NCI-H1930 (cell line): ENCODE measurements at regions not wholly inside any gene's neighbourhood (a gene's known extent, or its start where the extent isn't known, plus 50 kb on each side); places are given as distances from the start of the nearest gene placed in this dataset.
"Not testable (repeated sequence)": the region's sequence is repeated elsewhere in the genome, so short reads cannot be mapped to it uniquely, and the experiment has no call there.

Source experiments
- DNase-seq, 2 experiments: peaks; one replicate each; lab custom pipeline; 2025; lab: John Stamatoyannopoulos, UW

DNA sequence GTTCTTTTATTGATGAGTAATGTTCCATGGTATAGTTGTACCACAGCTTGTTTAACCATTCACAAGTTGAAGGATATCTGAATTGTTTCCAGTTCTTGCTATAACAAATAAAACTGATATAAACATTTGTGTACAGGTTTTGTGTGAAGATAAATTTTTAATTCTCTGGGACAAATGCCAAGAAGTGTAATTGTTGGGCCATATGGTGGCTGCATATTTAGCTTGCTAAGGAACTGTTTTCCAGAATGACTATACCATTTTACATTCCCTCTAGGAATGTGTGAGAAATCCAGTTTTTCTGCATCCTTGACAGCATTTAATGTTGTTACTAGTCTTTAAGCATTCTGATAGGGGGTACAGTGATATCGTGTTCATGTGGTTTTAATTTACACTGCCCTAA is 368.5 kb downstream of the KIF2B start:
- no peak for DNase-seq

DNA sequence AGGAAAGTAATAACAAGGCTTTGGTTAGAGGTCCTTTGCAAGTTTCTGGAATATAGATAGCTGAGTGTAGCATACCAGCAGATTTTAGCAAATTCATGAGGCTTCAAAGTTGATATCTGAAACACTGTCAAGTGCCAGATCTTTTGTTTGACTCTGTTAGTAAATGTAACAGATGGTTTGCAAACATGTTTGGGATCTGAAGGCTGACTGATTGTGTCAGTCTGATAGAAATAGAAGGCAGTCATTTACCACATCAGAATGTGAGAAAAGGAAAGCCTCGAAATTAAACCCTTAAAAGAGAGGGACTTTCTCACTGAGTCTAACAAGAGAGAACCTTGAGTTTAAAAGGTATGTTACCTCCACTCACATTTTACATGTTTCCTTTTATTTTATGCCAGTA is 371.5 kb downstream of the KIF2B start:
- no peak for DNase-seq

- DNase-seq, result no peak
Observed at GRCh38 chr17:54196751-54197150, 374.0 kb downstream of the KIF2B start.

DNA sequence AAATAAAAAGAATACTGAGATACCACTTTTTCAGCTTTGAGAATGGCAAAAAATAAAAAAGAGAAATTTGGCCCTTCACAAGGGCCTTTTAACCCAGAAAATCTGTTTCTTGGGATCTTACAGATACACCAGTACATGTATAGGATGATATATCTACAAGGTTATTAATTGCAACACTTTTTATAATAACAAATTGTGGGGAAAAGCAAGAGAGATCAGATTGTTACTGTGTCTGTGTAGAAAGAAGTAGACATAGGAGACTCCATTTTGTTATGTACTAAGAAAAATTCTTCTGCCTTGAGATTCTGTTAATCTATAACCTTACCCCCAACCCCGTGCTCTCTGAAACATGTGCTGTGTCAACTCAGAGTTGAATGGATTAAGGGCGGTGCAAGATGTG is 378.7 kb downstream of the KIF2B start:
- not testable (repeated sequence) for DNase-seq

DNA sequence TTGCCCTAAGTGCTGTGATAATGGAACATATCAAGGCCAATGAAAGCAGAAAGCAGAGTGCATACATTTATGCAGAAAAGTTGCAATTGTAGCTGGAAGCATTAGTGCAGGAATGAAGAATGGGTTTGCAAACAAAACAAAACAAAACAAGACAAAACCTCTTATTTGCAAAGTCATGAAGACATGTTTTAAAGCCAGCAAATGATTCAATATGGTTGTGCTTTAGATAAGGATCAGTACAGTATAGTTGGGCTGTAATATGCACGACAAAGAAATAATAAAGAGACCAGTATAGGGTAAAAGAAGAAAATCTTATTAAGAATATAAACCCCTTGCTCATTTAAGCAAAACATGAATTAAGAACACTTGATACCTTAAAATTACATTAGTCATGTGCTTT is 398.1 kb downstream of the KIF2B start:
- no peak for DNase-seq

GRCh38 chr17:54221499-54221898 is 398.8 kb downstream of the KIF2B start:
- no peak for DNase-seq

- DNase-seq, result no peak
Observed at GRCh38 chr17:54235571-54235970, 412.8 kb downstream of the KIF2B start.

DNA sequence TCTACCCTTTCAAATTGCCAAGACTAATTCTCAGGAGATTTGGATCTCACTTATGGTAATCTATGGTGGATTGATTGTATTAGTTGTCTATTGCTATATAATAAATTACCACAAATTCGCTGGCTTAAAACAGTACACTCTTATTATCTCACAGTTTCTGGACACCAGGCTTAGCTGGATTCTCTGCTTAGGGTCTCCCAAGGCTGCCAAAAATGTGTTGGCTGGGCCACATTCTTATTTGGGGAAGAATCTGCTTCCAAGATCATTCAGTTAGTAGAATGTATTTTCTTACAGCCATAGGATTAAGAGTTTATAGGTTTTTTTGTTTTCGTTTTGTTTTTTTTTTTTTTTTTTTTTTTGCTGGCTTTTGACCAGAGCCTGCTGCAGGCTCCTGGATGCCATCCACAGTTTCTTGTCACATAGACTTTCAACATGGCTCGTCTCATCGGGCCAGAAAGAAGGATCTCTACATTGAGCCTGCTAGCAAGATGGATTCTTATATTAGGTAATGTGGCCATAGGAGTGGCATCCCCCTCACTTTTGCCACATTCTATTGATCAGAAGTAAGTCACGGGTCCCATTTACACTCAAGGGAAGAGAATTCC is 415.3 kb downstream of the KIF2B start:
- no peak for DNase-seq

DNA sequence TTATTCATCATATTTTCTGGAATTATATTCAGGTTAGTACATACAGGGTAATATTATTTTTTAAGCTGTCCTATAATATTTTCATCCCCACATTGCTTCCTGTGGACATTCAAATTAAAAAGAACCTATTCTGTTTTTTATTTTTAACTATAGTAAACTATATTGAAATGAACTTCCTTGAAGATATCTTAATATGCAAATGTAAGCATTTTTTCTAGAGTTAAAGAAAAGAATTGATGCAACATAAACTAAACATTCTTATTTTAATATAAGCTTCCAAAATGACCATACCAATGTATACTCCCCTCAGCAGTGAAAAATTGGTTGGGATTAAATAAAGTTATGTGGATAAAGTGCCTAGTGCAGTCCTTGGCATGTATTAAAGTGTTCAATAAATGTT is 416.6 kb downstream of the KIF2B start:
- no peak for DNase-seq

- no peak for DNase-seq
Observed at GRCh38 chr17:54255696-54256095, 433.0 kb downstream of the KIF2B start.

- no peak for DNase-seq
Observed at GRCh38 chr17:54256401-54256929, 433.7 kb downstream of the KIF2B start.

GRCh38 chr17:54257440-54257839 is 434.7 kb downstream of the KIF2B start:
- DNase-seq, result no peak

- DNase-seq, result no peak
Observed at GRCh38 chr17:54259476-54259875, 436.7 kb downstream of the KIF2B start.

GRCh38 chr17:54261465-54261864 is 438.7 kb downstream of the KIF2B start:
- DNase-seq, result no peak

GRCh38 chr17:54269881-54270280 is 447.2 kb downstream of the KIF2B start:
- no peak for DNase-seq

- no peak for DNase-seq
Observed at GRCh38 chr17:54270499-54270898, 447.8 kb downstream of the KIF2B start.

DNA sequence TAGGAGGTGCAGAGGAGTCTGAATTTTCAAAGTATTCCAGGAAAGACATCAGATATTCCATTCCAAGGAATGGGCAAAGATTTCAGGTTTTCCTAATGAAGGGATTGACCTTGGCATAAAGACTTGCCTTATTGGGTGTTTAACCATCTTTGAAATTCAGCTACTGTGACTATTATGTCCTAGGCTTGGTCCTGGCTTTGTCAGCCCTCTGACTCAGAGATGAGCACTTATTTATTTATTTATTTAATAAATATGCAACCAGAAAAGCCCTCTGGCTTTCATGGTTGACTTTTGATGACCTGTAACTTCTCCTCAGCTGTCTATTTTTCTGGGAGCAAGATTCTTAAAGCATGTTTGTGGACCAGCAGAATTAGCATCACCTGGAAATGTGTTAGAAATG is 455.1 kb downstream of the KIF2B start:
- DNase-seq, result no peak

GRCh38 chr17:54280741-54281140 is 458.0 kb downstream of the KIF2B start:
- no peak for DNase-seq

- no peak for DNase-seq
Observed at GRCh38 chr17:54282886-54283285, 460.2 kb downstream of the KIF2B start.

GRCh38 chr17:54307351-54307750 is 484.6 kb downstream of the KIF2B start:
- DNase-seq, result no peak

GRCh38 chr17:54324813-54325212 is 502.1 kb downstream of the KIF2B start:
- no peak for DNase-seq

- no peak for DNase-seq
Observed at GRCh38 chr17:54339731-54340130, 517.0 kb downstream of the KIF2B start.

- no peak for DNase-seq
Observed at GRCh38 chr17:54347495-54347894, 524.8 kb downstream of the KIF2B start.

GRCh38 chr17:54348234-54348633 is 525.5 kb downstream of the KIF2B start:
- no peak for DNase-seq
